Colonic mucosa (tissue), 4 donors: ENCODE measurements at regions not wholly inside any gene's neighbourhood (a gene's known extent, or its start where the extent isn't known, plus 50 kb on each side); places are given as distances from the start of the nearest gene placed in this dataset.

Source experiments
- DNase-seq: peaks from one replicate; pipeline ENCODE4 v3.0.0-alpha.2; 2020
- H3K27ac ChIP-seq: fragments of 200-600 bp; one replicate; pipeline ENCODE4 v1.8.0; 2021
- H3K27me3 ChIP-seq: fragments of 200-600 bp; one replicate; pipeline ENCODE4 v1.8.0; 2021
- H3K36me3 ChIP-seq: fragments of 200-600 bp; one replicate; pipeline ENCODE4 v1.8.0; 2021
- H3K4me1 ChIP-seq: fragments of 200-600 bp; one replicate; pipeline ENCODE4 v1.8.0; 2021; ENCODE audit warnings: mild to moderate bottlenecking
- H3K4me3 ChIP-seq: fragments of 200-600 bp; one replicate; pipeline ENCODE4 v1.8.0; 2021
- H3K9ac ChIP-seq, 2 donors: one replicate each; pipeline ENCODE4 v1.7.0; 2013; ENCODE audit warnings: control low read depth in 2 of 2, low read depth in 2 of 2, low read length in 2 of 2
- H3K9me3 ChIP-seq: fragments of 200-600 bp; one replicate; pipeline ENCODE4 v1.8.0; 2021
- intact Hi-C: fragments of 100-400 bp; cut with DNase I; formaldehyde crosslinking; loops from one replicate; pipeline ENCODE4 v1.14.1; 2022
- TF ChIP-seq, protein P1 (sequence below): fragments of 200-600 bp; IDR thresholded peaks from one replicate; pipeline ENCODE4 v1.8.0; 2022; ENCODE audit warnings: antibody characterized with exemption, mild to moderate bottlenecking
- donor health status: healthy.
- donor health status: DM: no; HTN: no; CAD: no.
- donor health status: DM: no; HTN: no; CAD: no.

DNA sequence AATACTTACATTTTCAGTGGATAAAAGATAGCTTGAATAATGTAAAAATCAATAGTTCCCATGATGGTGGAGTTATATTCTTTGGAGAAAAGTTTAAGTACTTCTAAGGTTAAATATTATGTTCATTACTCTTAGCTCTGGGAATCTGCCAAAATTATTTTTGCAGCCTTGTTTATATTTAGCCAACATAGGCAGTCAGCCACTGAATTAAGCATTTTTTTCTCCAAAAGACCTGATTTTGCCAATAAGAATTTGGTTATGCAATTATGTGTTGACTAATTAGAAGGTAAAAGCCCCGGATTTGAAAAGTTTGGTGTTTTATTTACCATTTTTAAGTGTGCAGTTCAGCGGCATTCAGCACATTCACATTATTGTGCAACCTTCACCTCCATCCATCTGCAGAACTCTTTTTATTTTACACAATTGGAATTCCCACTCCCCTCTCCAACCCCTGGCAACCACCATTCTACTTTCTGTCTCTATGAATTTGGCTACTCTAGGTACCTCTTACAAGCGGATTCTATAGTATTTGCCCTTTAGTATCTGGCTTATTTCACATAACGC lies 90.1 kb upstream of the C1QTNF9B start:
- no peak for DNase-seq
- intact Hi-C loops, result no loop called here
- TF ChIP-seq, protein P1, sequence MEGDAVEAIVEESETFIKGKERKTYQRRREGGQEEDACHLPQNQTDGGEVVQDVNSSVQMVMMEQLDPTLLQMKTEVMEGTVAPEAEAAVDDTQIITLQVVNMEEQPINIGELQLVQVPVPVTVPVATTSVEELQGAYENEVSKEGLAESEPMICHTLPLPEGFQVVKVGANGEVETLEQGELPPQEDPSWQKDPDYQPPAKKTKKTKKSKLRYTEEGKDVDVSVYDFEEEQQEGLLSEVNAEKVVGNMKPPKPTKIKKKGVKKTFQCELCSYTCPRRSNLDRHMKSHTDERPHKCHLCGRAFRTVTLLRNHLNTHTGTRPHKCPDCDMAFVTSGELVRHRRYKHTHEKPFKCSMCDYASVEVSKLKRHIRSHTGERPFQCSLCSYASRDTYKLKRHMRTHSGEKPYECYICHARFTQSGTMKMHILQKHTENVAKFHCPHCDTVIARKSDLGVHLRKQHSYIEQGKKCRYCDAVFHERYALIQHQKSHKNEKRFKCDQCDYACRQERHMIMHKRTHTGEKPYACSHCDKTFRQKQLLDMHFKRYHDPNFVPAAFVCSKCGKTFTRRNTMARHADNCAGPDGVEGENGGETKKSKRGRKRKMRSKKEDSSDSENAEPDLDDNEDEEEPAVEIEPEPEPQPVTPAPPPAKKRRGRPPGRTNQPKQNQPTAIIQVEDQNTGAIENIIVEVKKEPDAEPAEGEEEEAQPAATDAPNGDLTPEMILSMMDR, result no peak
- H3K36me3 ChIP-seq, result no peaks in the 10 kb centered on the region
- no peaks in the 10 kb centered on the region for H3K27me3 ChIP-seq
- H3K9ac ChIP-seq, result no peak overlapping the region
- no peaks in the 10 kb centered on the region for H3K4me1 ChIP-seq
- H3K9me3 ChIP-seq, result no peaks in the 10 kb centered on the region
- H3K4me3 ChIP-seq, result no peak overlapping the region
- no peak overlapping the region for H3K27ac ChIP-seq

DNA sequence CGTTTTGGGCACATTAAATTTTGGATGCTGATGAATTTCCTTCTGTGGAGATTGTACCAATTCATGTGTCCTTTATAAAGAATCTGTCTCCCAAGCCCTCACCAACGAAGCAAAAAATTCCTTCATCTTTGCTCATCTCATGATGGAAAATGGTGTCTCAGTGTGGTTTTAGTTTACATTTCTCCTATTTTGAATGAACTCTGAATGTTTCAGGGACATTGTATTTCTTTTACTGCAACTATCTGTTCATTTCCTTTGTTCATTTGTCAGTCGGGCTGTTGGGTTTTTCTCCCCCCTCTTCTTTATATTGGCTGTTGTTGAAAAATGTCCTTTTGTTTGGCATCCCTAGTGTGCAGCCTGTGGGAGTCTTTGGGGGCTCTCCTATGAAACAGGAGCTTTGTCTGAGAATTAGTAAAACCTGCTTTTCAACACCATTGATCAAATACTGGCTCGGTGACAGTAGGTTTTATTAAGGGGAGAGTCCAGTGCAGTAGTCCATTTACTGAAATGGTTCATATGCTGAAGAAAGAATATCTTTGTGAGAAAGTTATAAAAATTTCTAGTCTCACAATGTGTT lies 91.3 kb upstream of the C1QTNF9B start:
- no peaks in the 10 kb centered on the region for H3K4me1 ChIP-seq
- H3K4me3 ChIP-seq, result no peak overlapping the region
- no peak overlapping the region for H3K9ac ChIP-seq
- intact Hi-C loops, result no loop called here
- TF ChIP-seq, protein P1, result no peak
- no peak overlapping the region for H3K27ac ChIP-seq
- H3K36me3 ChIP-seq, result no peaks in the 10 kb centered on the region
- no peak for DNase-seq
- H3K27me3 ChIP-seq, result no peaks in the 10 kb centered on the region
- H3K9me3 ChIP-seq, result no peaks in the 10 kb centered on the region

DNA sequence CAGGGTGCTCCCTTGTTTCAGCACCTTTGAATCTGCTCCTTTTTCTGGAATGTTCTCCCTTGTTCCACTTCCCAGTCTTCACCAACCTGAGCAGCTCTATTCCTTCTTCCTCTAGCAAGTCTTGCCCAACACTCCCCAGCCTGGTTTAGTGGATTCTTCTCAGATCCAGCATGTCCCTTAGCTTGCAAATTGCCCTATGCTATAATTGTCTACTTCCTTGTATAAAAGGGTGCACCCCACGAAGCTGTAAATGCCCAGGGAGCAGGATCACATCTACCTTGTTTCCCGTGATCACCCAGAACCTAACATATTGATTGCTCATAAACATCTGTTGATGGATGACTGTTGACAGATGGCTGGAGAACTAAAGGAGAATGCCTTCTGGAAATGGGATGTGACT lies 93.2 kb upstream of the C1QTNF9B start:
- no peaks in the 10 kb centered on the region for H3K27me3 ChIP-seq
- no peaks in the 10 kb centered on the region for H3K4me1 ChIP-seq
- DNase-seq, result no peak
- intact Hi-C loops, result no loop called here
- no peaks in the 10 kb centered on the region for H3K36me3 ChIP-seq
- H3K9ac ChIP-seq, result no peak overlapping the region
- H3K27ac ChIP-seq, result peak overlapping the region; percentile 45
- TF ChIP-seq, protein P1, result no peak
- H3K9me3 ChIP-seq, result no peaks in the 10 kb centered on the region
- H3K4me3 ChIP-seq, result no peak overlapping the region

DNA sequence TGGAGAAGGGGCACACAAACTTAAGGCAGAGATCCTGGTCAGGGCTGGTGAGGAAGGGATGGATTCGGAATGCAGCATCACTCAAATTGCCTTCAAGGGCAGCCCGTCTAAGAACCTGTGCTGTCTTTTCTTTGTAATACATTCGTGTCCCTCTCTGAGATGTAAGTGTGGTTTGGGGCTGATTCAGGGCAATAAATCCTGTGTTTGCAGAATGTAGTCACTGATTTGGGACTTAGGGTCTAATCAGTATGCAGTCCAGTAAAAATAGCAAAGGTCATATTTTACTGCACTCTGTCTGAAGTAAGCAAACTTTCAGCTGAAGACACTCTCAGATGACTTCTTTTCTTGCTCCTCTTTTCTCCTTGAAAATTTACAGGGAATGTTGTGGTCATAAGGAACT lies 93.8 kb upstream of the C1QTNF9B start:
- peak overlapping the region; percentile 45 for H3K27ac ChIP-seq
- H3K9me3 ChIP-seq, result no peaks in the 10 kb centered on the region
- no peaks in the 10 kb centered on the region for H3K27me3 ChIP-seq
- intact Hi-C loops, result no loop called here
- no peak for DNase-seq
- no peak overlapping the region for H3K4me3 ChIP-seq
- H3K9ac ChIP-seq, result no peak overlapping the region
- TF ChIP-seq, protein P1, result no peak
- H3K36me3 ChIP-seq, result no peaks in the 10 kb centered on the region
- H3K4me1 ChIP-seq, result no peaks in the 10 kb centered on the region

DNA sequence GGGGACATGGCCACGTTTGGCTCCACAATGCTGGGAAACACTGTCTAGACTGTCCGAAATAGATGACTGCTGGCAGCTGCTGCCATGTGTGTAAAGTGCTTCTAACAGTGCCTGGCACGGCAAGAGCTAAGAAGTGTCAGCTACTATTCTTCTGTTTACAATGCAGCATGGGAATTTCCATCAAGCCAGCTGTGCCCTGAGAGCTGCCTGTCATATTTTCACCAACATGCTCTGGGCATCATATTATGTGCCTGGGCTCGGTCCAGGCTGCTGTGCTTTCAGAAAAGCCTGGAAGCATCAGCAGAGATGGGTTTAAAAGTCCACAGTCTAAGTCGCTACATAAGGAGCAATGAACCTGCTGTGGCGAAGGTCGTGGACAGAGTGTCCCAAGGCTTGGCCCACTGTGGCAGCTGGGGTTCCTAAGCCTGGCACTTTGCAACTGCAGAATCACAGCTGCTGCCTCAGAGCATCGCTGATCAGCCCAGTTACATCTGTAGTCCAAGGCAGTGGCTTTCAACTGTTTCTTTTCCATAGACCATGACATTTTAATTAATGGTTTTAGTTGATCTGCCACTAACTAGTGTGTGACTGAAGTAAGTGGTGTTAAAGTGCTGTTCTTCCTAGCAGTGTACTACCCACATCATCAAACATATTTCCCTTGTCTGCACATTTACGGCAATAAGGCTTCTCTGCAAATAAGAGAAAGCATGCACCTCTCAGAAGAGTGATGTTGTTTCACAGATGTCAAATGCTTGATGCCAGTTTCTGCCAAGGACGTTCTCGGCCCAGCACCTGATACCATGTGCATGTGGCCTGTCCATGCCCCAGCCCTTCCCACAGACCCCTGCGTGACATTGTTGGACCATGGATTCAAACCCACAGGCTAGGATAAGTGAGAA lies 95.7 kb upstream of the C1QTNF9B start:
- Histone ChIP-seq H3K27me3 (no peaks in the 10 kb centered on the region), H3K36me3 (no peaks in the 10 kb centered on the region), H3K27ac (no peak overlapping the region), H3K9me3 (no peaks in the 10 kb centered on the region), H3K4me1 (no peaks in the 10 kb centered on the region), H3K4me3 (no peak overlapping the region), H3K9ac (no peak overlapping the region)
- intact Hi-C loops, result no loop called here
- DNase-seq, result no peak
- TF ChIP-seq, protein P1, result no peak
